Ishikawa (cell line): ENCODE measurements at regions not wholly inside any gene's neighbourhood (a gene's known extent, or its start where the extent isn't known, plus 50 kb on each side); places are given as distances from the start of the nearest gene placed in this dataset.

Experiments
- CEBPB ChIP-seq: IDR thresholded peaks from 2 replicates; pipeline ENCODE4 v1.6.1; 2012
- CREB1 ChIP-seq: IDR thresholded peaks from 2 replicates; pipeline ENCODE4 v1.6.1; 2012; ENCODE audit warnings: low read depth
- EGR1 ChIP-seq: IDR thresholded peaks from 2 replicates; pipeline ENCODE4 v1.6.1; 2012
- EP300 ChIP-seq: IDR thresholded peaks from 2 replicates; pipeline ENCODE4 v1.6.1; 2012; ENCODE audit warnings: borderline replicate concordance
- FOXM1 ChIP-seq: IDR thresholded peaks from 2 replicates; pipeline ENCODE4 v1.6.1; 2012; ENCODE audit warnings: low read depth, borderline replicate concordance
- MAX ChIP-seq: IDR thresholded peaks from 2 replicates; pipeline ENCODE4 v1.6.1; 2012
- NFIC ChIP-seq: IDR thresholded peaks from 2 replicates; pipeline ENCODE4 v1.6.1; 2012
- RAD21 ChIP-seq: IDR thresholded peaks from 2 replicates; pipeline ENCODE4 v1.6.1; 2012; ENCODE audit warnings: low read depth
- REST ChIP-seq: IDR thresholded peaks from 2 replicates; pipeline ENCODE4 v1.6.1; 2012; ENCODE audit warnings: low read depth, mild to moderate bottlenecking
- TAF1 ChIP-seq: IDR thresholded peaks from 2 replicates; pipeline ENCODE4 v1.6.1; 2012; ENCODE audit warnings: low read depth, mild to moderate bottlenecking
- TCF12 ChIP-seq: IDR thresholded peaks from 2 replicates; pipeline ENCODE4 v1.6.1; 2012; ENCODE audit warnings: low read depth
- TEAD4 ChIP-seq: IDR thresholded peaks from 2 replicates; pipeline ENCODE4 v1.6.1; 2012
- USF1 ChIP-seq: IDR thresholded peaks from 2 replicates; pipeline ENCODE4 v1.6.1; 2012
- YY1 ChIP-seq: IDR thresholded peaks from 2 replicates; pipeline ENCODE4 v1.6.1; 2012; ENCODE audit warnings: low read depth
- ZBTB7A ChIP-seq: IDR thresholded peaks from 2 replicates; pipeline ENCODE4 v1.6.1; 2012; ENCODE audit warnings: low read depth

- TF ChIP-seq USF1 (no peak), REST (no peak), TEAD4 (no peak), YY1 (no peak), CREB1 (no peak), TAF1 (no peak), NFIC (no peak), ZBTB7A (no peak), FOXM1 (no peak), TCF12 (no peak), MAX (no peak), EP300 (no peak)
Observed at GRCh38 chr3:55252921-55253320, 234.2 kb downstream of the WNT5A start.

- TF ChIP-seq EGR1 (no peak), RAD21 (no peak), MAX (no peak), USF1 (no peak), FOXM1 (no peak), TEAD4 (no peak), REST (no peak), TCF12 (no peak)
Observed at GRCh38 chr3:55247666-55248065, 239.4 kb downstream of the WNT5A start.

GRCh38 chr3:55246033-55246432 lies 241.1 kb downstream of the WNT5A start:
- TF ChIP-seq EGR1 (no peak), ZBTB7A (no peak), MAX (no peak), EP300 (no peak), RAD21 (no peak), TAF1 (no peak), USF1 (no peak)

- TF ChIP-seq TCF12 (no peak), YY1 (no peak), CREB1 (no peak), USF1 (no peak), FOXM1 (no peak), RAD21 (no peak), NFIC (no peak), EP300 (no peak), CEBPB (no peak), TEAD4 (no peak), ZBTB7A (no peak), REST (no peak), TAF1 (no peak), MAX (no peak)
Observed at GRCh38 chr3:55245351-55245750, 241.8 kb downstream of the WNT5A start.
